Pulmonary artery endothelial cell (primary cell): ENCODE measurements at regions not wholly inside any gene's neighbourhood (a gene's known extent, or its start where the extent isn't known, plus 50 kb on each side); places are given as distances from the start of the nearest gene placed in this dataset.

Source experiments
- DNase-seq: peaks from one replicate; pipeline ENCODE4 v3.0.0-alpha.2; 2011; ENCODE audit warnings: low read depth, low spot score

GRCh38 chr17:57174591-57174990 is 81.7 kb upstream of the MSI2 start:
- DNase-seq, result no peak

GRCh38 chr17:57178839-57179238 is 77.5 kb upstream of the MSI2 start:
- no peak for DNase-seq

GRCh38 chr17:57182621-57183020 is 73.7 kb upstream of the MSI2 start:
- DNase-seq, result peak; percentile 50

GRCh38 chr17:57186226-57187019 is 69.9 kb upstream of the MSI2 start:
- no peak for DNase-seq

GRCh38 chr17:57187391-57187790 is 68.9 kb upstream of the MSI2 start:
- no peak for DNase-seq

- DNase-seq, result no peak
These were observed 60.4 kb upstream of the MSI2 start for GRCh38 chr17:57195785-57196460.

GRCh38 chr17:57197466-57198071 is 58.8 kb upstream of the MSI2 start:
- DNase-seq, result no peak

GRCh38 chr17:57201481-57201880 is 54.8 kb upstream of the MSI2 start:
- DNase-seq, result no peak

GRCh38 chr17:57203040-57203439 is 53.3 kb upstream of the MSI2 start:
- DNase-seq, result no peak
